Neural cell (in vitro differentiated cells): ENCODE measurements at regions not wholly inside any gene's neighbourhood (a gene's known extent, or its start where the extent isn't known, plus 50 kb on each side); places are given as distances from the start of the nearest gene placed in this dataset.

Experiments
- H2AFZ ChIP-seq: fragments of 200-600, 300-800 bp; sonication (generic), shearing (Covaris generic); 2 replicates; pipeline ENCODE4 v1.6.0; 2014; ENCODE audit warnings: low read depth, mild to moderate bottlenecking, antibody characterized with exemption, low read length, moderate library complexity
- H3F3A ChIP-seq: fragments of 200-600 bp; shearing (Covaris generic); 2 replicates; pipeline ENCODE4 v1.6.1; 2016; ENCODE audit warnings: mild to moderate bottlenecking, moderate library complexity, mixed read lengths, antibody characterized with exemption, low read length; ENCODE audit not compliant: insufficient read depth, poor library complexity, severe bottlenecking
- H3K27ac ChIP-seq: fragments of 200-600, 300-800 bp; sonication (generic), shearing (Covaris generic); 2 replicates; pipeline ENCODE4 v1.5.1; 2014; ENCODE audit warnings: mild to moderate bottlenecking, low read length, moderate library complexity
- H3K27me3 ChIP-seq: fragments of 300-800, 200-600 bp; sonication (generic), shearing (Covaris generic); 2 replicates; pipeline ENCODE4 v1.6.0; 2014; ENCODE audit warnings: mild to moderate bottlenecking, low read depth, low read length, moderate library complexity; ENCODE audit not compliant: insufficient read depth
- H3K36me3 ChIP-seq: fragments of 300-800, 200-600 bp; sonication (generic), shearing (Covaris generic); 2 replicates; pipeline ENCODE4 v1.5.1; 2014; ENCODE audit warnings: mild to moderate bottlenecking, antibody characterized with exemption, low read length, moderate library complexity; ENCODE audit not compliant: insufficient read depth
- H3K4me2 ChIP-seq: fragments of 300-800, 200-600 bp; sonication (generic), shearing (Covaris generic); 2 replicates; pipeline ENCODE4 v1.6.0; 2014; ENCODE audit warnings: mild to moderate bottlenecking, low read length
- H3K4me3 ChIP-seq: fragments of 300-800, 200-600 bp; sonication (generic), shearing (Covaris generic); 2 replicates; pipeline ENCODE4 v1.5.1; 2014; ENCODE audit warnings: mild to moderate bottlenecking, low read length, moderate library complexity
- H3K79me2 ChIP-seq: fragments of 200-600 bp; shearing (Covaris generic); replicated peaks from 2 replicates; pipeline ENCODE4 v1.6.0; 2014; ENCODE audit warnings: mild to moderate bottlenecking, low read length, moderate library complexity; ENCODE audit not compliant: insufficient read depth
- H3K9ac ChIP-seq: fragments of 300-800, 200-600 bp; sonication (generic), shearing (Covaris generic); 2 replicates; pipeline ENCODE4 v1.6.1; 2016; ENCODE audit warnings: mild to moderate bottlenecking, low read length, mixed read lengths
- H3K9me2 ChIP-seq: fragments of 200-600 bp; shearing (Covaris generic); 2 replicates; pipeline ENCODE4 v1.6.1; 2016; ENCODE audit warnings: mild to moderate bottlenecking, low read length, mixed read lengths; ENCODE audit not compliant: insufficient read depth
- H3K9me3 ChIP-seq: fragments of 200-600, 300-800 bp; sonication (generic), shearing (Covaris generic); 2 replicates; pipeline ENCODE4 v1.6.1; 2016; ENCODE audit warnings: mild to moderate bottlenecking, mixed run types, low read length, moderate library complexity, mixed read lengths
- H4K20me1 ChIP-seq: fragments of 200-600 bp; shearing (Covaris generic); 2 replicates; pipeline ENCODE4 v1.6.1; 2016; ENCODE audit warnings: mild to moderate bottlenecking, mixed run types; ENCODE audit not compliant: insufficient read depth
- EP300 ChIP-seq: fragments of 450-650 bp; conservative IDR thresholded peaks from 2 replicates; pipeline ENCODE4 v1.6.1; 2014; ENCODE audit warnings: antibody characterized with exemption, mild to moderate bottlenecking, moderate library complexity; ENCODE audit not compliant: poor library complexity, severe bottlenecking
- EZH2 ChIP-seq: fragments of 200-600, 300-800 bp; shearing (Covaris generic), sonication (generic); IDR thresholded peaks from 2 replicates; pipeline ENCODE4 v1.6.1; 2014; ENCODE audit warnings: antibody characterized with exemption, low read length, borderline replicate concordance, mild to moderate bottlenecking; ENCODE audit not compliant: insufficient read depth, poor library complexity, severe bottlenecking
- MXI1 ChIP-seq: fragments of 450-650 bp; conservative IDR thresholded peaks from 2 replicates; pipeline ENCODE4 v1.6.1; 2014; ENCODE audit warnings: antibody characterized with exemption, mild to moderate bottlenecking; ENCODE audit not compliant: poor library complexity, severe bottlenecking
- POLR2AphosphoS5 ChIP-seq: IDR thresholded peaks from 2 replicates; pipeline ENCODE4 v1.6.1; 2012
- RAD21 ChIP-seq: fragments of 450-650 bp; conservative IDR thresholded peaks from 2 replicates; pipeline ENCODE4 v1.6.1; 2014; ENCODE audit warnings: antibody characterized with exemption, mild to moderate bottlenecking, moderate library complexity
- SMC3 ChIP-seq: fragments of 450-650 bp; conservative IDR thresholded peaks from 2 replicates; pipeline ENCODE4 v1.6.1; 2014; ENCODE audit warnings: antibody characterized with exemption, mild to moderate bottlenecking, moderate library complexity; ENCODE audit not compliant: poor library complexity
- TAF1 ChIP-seq: IDR thresholded peaks from 2 replicates; pipeline ENCODE4 v1.6.1; 2012; ENCODE audit warnings: low read depth
- TF ChIP-seq, protein P1 (sequence below): IDR thresholded peaks from 2 replicates; pipeline ENCODE4 v1.6.1; 2012; ENCODE audit warnings: borderline replicate concordance
- TF ChIP-seq, protein P2 (sequence below): fragments of 450-650 bp; IDR thresholded peaks from 2 replicates; pipeline ENCODE4 v1.5.1; 2014; ENCODE audit warnings: antibody characterized with exemption, mild to moderate bottlenecking, moderate library complexity; ENCODE audit not compliant: poor library complexity, severe bottlenecking

DNA sequence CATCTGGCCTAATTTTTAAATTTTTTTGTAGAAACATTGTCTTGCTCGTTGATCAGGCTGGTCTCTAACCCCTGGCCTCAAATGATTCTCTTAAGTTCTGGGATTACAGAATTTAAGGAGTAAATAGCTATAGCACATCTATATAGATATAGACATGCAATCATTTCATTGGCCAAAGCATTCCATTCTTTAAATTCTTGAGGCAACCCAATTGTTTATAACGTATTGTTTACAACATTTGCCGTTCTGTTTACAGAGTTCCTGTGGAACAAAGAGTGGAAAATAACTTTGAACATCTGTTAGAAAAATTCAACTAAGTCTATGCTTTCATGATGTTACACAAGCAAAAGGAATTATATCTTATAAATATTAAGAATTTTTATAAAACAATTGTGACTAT lies 205.2 kb upstream of the ROBO2 start:
- Histone ChIP-seq H3K4me2 (no peak overlapping the region), H3K9me2 (no peaks in the 10 kb centered on the region), H2AFZ (no peak overlapping the region), H3K9me3 (no peaks in the 10 kb centered on the region), H3F3A (no peaks in the 10 kb centered on the region), H3K9ac (no peak overlapping the region), H3K36me3 (no peaks in the 10 kb centered on the region), H3K79me2 (no peaks in the 10 kb centered on the region), H3K27me3 (no peaks in the 10 kb centered on the region), H4K20me1 (no peaks in the 10 kb centered on the region), H3K27ac (no peak overlapping the region), H3K4me3 (no peak overlapping the region)
- TF ChIP-seq, protein P1, sequence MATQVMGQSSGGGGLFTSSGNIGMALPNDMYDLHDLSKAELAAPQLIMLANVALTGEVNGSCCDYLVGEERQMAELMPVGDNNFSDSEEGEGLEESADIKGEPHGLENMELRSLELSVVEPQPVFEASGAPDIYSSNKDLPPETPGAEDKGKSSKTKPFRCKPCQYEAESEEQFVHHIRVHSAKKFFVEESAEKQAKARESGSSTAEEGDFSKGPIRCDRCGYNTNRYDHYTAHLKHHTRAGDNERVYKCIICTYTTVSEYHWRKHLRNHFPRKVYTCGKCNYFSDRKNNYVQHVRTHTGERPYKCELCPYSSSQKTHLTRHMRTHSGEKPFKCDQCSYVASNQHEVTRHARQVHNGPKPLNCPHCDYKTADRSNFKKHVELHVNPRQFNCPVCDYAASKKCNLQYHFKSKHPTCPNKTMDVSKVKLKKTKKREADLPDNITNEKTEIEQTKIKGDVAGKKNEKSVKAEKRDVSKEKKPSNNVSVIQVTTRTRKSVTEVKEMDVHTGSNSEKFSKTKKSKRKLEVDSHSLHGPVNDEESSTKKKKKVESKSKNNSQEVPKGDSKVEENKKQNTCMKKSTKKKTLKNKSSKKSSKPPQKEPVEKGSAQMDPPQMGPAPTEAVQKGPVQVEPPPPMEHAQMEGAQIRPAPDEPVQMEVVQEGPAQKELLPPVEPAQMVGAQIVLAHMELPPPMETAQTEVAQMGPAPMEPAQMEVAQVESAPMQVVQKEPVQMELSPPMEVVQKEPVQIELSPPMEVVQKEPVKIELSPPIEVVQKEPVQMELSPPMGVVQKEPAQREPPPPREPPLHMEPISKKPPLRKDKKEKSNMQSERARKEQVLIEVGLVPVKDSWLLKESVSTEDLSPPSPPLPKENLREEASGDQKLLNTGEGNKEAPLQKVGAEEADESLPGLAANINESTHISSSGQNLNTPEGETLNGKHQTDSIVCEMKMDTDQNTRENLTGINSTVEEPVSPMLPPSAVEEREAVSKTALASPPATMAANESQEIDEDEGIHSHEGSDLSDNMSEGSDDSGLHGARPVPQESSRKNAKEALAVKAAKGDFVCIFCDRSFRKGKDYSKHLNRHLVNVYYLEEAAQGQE = no peak
- no peak for TF ChIP-seq EP300
- TF ChIP-seq POLR2AphosphoS5 = no peak
- no peak for TF ChIP-seq SMC3
- TF ChIP-seq, protein P2, sequence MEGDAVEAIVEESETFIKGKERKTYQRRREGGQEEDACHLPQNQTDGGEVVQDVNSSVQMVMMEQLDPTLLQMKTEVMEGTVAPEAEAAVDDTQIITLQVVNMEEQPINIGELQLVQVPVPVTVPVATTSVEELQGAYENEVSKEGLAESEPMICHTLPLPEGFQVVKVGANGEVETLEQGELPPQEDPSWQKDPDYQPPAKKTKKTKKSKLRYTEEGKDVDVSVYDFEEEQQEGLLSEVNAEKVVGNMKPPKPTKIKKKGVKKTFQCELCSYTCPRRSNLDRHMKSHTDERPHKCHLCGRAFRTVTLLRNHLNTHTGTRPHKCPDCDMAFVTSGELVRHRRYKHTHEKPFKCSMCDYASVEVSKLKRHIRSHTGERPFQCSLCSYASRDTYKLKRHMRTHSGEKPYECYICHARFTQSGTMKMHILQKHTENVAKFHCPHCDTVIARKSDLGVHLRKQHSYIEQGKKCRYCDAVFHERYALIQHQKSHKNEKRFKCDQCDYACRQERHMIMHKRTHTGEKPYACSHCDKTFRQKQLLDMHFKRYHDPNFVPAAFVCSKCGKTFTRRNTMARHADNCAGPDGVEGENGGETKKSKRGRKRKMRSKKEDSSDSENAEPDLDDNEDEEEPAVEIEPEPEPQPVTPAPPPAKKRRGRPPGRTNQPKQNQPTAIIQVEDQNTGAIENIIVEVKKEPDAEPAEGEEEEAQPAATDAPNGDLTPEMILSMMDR = no peak
- no peak for TF ChIP-seq EZH2
- TF ChIP-seq MXI1 = no peak
- TF ChIP-seq RAD21 = no peak
- no peak for TF ChIP-seq TAF1

DNA sequence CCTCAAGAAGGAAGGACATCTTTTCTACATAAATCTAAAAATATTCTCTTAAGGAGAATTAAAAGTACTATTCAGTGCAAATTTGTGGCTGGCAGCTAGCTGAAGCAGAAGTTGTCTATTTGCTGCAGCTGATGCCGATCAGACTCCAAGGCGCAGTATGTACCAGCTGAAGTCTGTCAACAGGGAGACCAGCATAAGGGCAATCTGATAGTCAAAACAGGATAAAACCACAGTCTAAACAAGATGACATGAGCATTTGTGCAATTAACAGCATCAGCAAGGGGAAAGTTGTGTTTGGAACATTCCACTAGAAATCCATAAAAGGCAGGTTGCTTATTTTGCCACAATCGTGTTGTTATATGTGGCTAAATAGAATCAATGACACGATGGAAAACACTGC lies 198.2 kb upstream of the ROBO2 start:
- Histone ChIP-seq H3K9ac (no peak overlapping the region), H3K9me2 (no peaks in the 10 kb centered on the region), H3K27ac (no peak overlapping the region), H3F3A (no peaks in the 10 kb centered on the region), H3K4me2 (no peak overlapping the region), H3K36me3 (no peaks in the 10 kb centered on the region), H2AFZ (no peak overlapping the region), H4K20me1 (no peaks in the 10 kb centered on the region), H3K9me3 (no peaks in the 10 kb centered on the region), H3K79me2 (no peaks in the 10 kb centered on the region), H3K27me3 (no peaks in the 10 kb centered on the region), H3K4me3 (no peak overlapping the region)
- TF ChIP-seq RAD21 = no peak
- TF ChIP-seq EP300 = no peak
- TF ChIP-seq TAF1 = no peak
- no peak for TF ChIP-seq EZH2
- no peak for TF ChIP-seq MXI1
- TF ChIP-seq POLR2AphosphoS5 = no peak
- TF ChIP-seq, protein P1 = no peak
- no peak for TF ChIP-seq SMC3
- TF ChIP-seq, protein P2 = no peak
